H1 (cell line): ENCODE measurements at regions not wholly inside any gene's neighbourhood (a gene's known extent, or its start where the extent isn't known, plus 50 kb on each side); places are given as distances from the start of the nearest gene placed in this dataset.

Experiments
- CREB1 ChIP-seq: IDR thresholded peaks from 2 replicates; pipeline ENCODE4 v1.6.1; 2012; ENCODE audit warnings: inconsistent platforms
- KDM4A ChIP-seq: IDR thresholded peaks from one replicate; pipeline ENCODE4 v1.7.1; 2012; ENCODE audit warnings: low read depth, mild to moderate bottlenecking, moderate library complexity, low read length, inconsistent platforms; ENCODE audit not compliant: severe bottlenecking
- MAX ChIP-seq: IDR thresholded peaks from 2 replicates; pipeline ENCODE4 v1.6.1; 2012; ENCODE audit warnings: inconsistent platforms
- TF ChIP-seq, protein P1 (sequence below): fragments of 300-600 bp; sonication (generic); IDR thresholded peaks from 2 replicates; pipeline ENCODE4 v1.7.1; 2012; ENCODE audit warnings: low read length, moderate library complexity, mild to moderate bottlenecking, inconsistent platforms; ENCODE audit not compliant: insufficient replicate concordance

GRCh38 chr6:56796196-56796532 is 153.5 kb upstream of the DST start (continued):
- TF ChIP-seq, protein P1, sequence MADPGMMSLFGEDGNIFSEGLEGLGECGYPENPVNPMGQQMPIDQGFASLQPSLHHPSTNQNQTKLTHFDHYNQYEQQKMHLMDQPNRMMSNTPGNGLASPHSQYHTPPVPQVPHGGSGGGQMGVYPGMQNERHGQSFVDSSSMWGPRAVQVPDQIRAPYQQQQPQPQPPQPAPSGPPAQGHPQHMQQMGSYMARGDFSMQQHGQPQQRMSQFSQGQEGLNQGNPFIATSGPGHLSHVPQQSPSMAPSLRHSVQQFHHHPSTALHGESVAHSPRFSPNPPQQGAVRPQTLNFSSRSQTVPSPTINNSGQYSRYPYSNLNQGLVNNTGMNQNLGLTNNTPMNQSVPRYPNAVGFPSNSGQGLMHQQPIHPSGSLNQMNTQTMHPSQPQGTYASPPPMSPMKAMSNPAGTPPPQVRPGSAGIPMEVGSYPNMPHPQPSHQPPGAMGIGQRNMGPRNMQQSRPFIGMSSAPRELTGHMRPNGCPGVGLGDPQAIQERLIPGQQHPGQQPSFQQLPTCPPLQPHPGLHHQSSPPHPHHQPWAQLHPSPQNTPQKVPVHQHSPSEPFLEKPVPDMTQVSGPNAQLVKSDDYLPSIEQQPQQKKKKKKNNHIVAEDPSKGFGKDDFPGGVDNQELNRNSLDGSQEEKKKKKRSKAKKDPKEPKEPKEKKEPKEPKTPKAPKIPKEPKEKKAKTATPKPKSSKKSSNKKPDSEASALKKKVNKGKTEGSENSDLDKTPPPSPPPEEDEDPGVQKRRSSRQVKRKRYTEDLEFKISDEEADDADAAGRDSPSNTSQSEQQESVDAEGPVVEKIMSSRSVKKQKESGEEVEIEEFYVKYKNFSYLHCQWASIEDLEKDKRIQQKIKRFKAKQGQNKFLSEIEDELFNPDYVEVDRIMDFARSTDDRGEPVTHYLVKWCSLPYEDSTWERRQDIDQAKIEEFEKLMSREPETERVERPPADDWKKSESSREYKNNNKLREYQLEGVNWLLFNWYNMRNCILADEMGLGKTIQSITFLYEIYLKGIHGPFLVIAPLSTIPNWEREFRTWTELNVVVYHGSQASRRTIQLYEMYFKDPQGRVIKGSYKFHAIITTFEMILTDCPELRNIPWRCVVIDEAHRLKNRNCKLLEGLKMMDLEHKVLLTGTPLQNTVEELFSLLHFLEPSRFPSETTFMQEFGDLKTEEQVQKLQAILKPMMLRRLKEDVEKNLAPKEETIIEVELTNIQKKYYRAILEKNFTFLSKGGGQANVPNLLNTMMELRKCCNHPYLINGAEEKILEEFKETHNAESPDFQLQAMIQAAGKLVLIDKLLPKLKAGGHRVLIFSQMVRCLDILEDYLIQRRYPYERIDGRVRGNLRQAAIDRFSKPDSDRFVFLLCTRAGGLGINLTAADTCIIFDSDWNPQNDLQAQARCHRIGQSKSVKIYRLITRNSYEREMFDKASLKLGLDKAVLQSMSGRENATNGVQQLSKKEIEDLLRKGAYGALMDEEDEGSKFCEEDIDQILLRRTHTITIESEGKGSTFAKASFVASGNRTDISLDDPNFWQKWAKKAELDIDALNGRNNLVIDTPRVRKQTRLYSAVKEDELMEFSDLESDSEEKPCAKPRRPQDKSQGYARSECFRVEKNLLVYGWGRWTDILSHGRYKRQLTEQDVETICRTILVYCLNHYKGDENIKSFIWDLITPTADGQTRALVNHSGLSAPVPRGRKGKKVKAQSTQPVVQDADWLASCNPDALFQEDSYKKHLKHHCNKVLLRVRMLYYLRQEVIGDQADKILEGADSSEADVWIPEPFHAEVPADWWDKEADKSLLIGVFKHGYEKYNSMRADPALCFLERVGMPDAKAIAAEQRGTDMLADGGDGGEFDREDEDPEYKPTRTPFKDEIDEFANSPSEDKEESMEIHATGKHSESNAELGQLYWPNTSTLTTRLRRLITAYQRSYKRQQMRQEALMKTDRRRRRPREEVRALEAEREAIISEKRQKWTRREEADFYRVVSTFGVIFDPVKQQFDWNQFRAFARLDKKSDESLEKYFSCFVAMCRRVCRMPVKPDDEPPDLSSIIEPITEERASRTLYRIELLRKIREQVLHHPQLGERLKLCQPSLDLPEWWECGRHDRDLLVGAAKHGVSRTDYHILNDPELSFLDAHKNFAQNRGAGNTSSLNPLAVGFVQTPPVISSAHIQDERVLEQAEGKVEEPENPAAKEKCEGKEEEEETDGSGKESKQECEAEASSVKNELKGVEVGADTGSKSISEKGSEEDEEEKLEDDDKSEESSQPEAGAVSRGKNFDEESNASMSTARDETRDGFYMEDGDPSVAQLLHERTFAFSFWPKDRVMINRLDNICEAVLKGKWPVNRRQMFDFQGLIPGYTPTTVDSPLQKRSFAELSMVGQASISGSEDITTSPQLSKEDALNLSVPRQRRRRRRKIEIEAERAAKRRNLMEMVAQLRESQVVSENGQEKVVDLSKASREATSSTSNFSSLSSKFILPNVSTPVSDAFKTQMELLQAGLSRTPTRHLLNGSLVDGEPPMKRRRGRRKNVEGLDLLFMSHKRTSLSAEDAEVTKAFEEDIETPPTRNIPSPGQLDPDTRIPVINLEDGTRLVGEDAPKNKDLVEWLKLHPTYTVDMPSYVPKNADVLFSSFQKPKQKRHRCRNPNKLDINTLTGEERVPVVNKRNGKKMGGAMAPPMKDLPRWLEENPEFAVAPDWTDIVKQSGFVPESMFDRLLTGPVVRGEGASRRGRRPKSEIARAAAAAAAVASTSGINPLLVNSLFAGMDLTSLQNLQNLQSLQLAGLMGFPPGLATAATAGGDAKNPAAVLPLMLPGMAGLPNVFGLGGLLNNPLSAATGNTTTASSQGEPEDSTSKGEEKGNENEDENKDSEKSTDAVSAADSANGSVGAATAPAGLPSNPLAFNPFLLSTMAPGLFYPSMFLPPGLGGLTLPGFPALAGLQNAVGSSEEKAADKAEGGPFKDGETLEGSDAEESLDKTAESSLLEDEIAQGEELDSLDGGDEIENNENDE = no peak
- TF ChIP-seq KDM4A (no peak), MAX (no peak), CREB1 (no peak)
